B cell (primary cell): ENCODE measurements at regions not wholly inside any gene's neighbourhood (a gene's known extent, or its start where the extent isn't known, plus 50 kb on each side); places are given as distances from the start of the nearest gene placed in this dataset.
"Not testable (repeated sequence)": the region's sequence is repeated elsewhere in the genome, so short reads cannot be mapped to it uniquely, and the experiment has no call there.

Experiments used
- ATAC-seq: fragments of 200-7000 bp; cut with Tn5 transposase; one replicate; pipeline ENCODE4 v1.10.0; 2021; ENCODE audit warnings: low read depth, mild to moderate bottlenecking, moderate number of reproducible peaks, moderate library complexity
- CTCF ChIA-PET: fragments of 350-600 bp; sonication (Branson Sonifier 250); formaldehyde crosslinking; loops from one replicate; lab custom pipeline; 2021; ENCODE audit warnings: antibody characterized with exemption, inconsistent platforms; lab: Charles Lee
- POLR2A ChIA-PET: fragments of 350-600 bp; sonication (Branson Sonifier 250); formaldehyde crosslinking; loops from one replicate; lab custom pipeline; 2021; ENCODE audit warnings: antibody characterized with exemption; lab: Charles Lee
- DNase-seq: peaks from one replicate; pipeline ENCODE4 v3.0.0; 2013
- H2AFZ ChIP-seq: 2 replicates; pipeline ENCODE4 v1.6.1; 2012; ENCODE audit warnings: mild to moderate bottlenecking, low read depth, low read length; ENCODE audit not compliant: insufficient read depth, poor library complexity, severe bottlenecking
- H3K27ac ChIP-seq, 2 donors: 1 replicate in 1 of 2; 2 replicates in 1 of 2; pipeline ENCODE4 v1.5.1; 2012 to 2013; ENCODE audit warnings: low read length in 2 of 2, mild to moderate bottlenecking in 2 of 2, moderate library complexity in 1 of 2
- H3K27me3 ChIP-seq, 4 experiments: fragments of 200-600 bp in 1 of 4; sonication (generic) in 1 of 4; replicated peaks in 1 of 4; 1 replicate in 2 of 4; 2 replicates in 2 of 4; pipeline versions ENCODE4 v1.6.1 to v1.7.0; 2013 to 2016; ENCODE audit warnings: low read length in 3 of 4, mild to moderate bottlenecking in 2 of 4, mixed read lengths in 1 of 4, moderate library complexity in 1 of 4; ENCODE audit not compliant: insufficient read depth in 4 of 4, control insufficient read depth in 3 of 4; ENCODE audit errors: control extremely low read depth in 1 of 4
- H3K36me3 ChIP-seq, 2 experiments: replicated peaks in 1 of 2; 1 replicate in 1 of 2; 2 replicates in 1 of 2; pipeline versions ENCODE4 v1.6.1 to v1.7.1; 2013; ENCODE audit warnings: low read length in 1 of 2; ENCODE audit not compliant: insufficient read depth in 2 of 2, control insufficient read depth in 1 of 2; ENCODE audit errors: control extremely low read depth in 1 of 2, extremely low read depth in 1 of 2
- H3K4me1 ChIP-seq, 2 donors: fragments of 200-600 bp in 1 of 2; sonication (generic) in 1 of 2; 1 replicate in 1 of 2; 2 replicates in 1 of 2; pipeline versions ENCODE4 v1.5.1 to v1.6.1; 2013 to 2017; ENCODE audit warnings: low read length in 2 of 2; ENCODE audit not compliant: control insufficient read depth in 2 of 2, insufficient read depth in 2 of 2
- H3K4me2 ChIP-seq: replicated peaks from 2 replicates; pipeline ENCODE3; 2012; ENCODE audit warnings: mild to moderate bottlenecking, low read depth, low read length; ENCODE audit not compliant: poor library complexity, severe bottlenecking
- H3K4me3 ChIP-seq, 5 experiments: fragments of 200-600 bp in 1 of 5; sonication (generic) in 1 of 5; 1 replicate in 3 of 5; 2 replicates in 2 of 5; pipeline versions ENCODE4 v1.5.1 to v1.7.0; 2011 to 2016; ENCODE audit warnings: low read length in 4 of 5, mild to moderate bottlenecking in 4 of 5, low read depth in 2 of 5, control low read depth in 1 of 5, moderate library complexity in 1 of 5; ENCODE audit not compliant: insufficient read depth in 1 of 5; ENCODE audit errors: control extremely low read depth in 1 of 5, extremely low read depth in 1 of 5
- H3K79me2 ChIP-seq: fragments of 200-600 bp; sonication (generic); one replicate; pipeline ENCODE4 v1.6.0; 2016; ENCODE audit warnings: low read length; ENCODE audit not compliant: control insufficient read depth, insufficient read depth
- H3K9ac ChIP-seq: fragments of 200-600 bp; sonication (generic); 2 replicates; pipeline ENCODE4 v1.6.1; 2017; ENCODE audit warnings: mild to moderate bottlenecking, low read length, moderate library complexity
- H3K9me3 ChIP-seq, 3 donors: one replicate each; pipeline versions ENCODE4 v1.6.1 to v1.7.1; 2013; ENCODE audit warnings: low read length in 2 of 3; ENCODE audit not compliant: control insufficient read depth in 2 of 3, insufficient read depth in 1 of 3; ENCODE audit errors: control extremely low read depth in 1 of 3
- H4K20me1 ChIP-seq: 2 replicates; pipeline ENCODE4 v1.6.0; 2012; ENCODE audit warnings: mild to moderate bottlenecking, low read length; ENCODE audit not compliant: insufficient read depth, control insufficient read depth, poor library complexity, severe bottlenecking
- H3K27ac Mint-ChIP-seq: one replicate; pipeline ENCODE4 v1.8.0; 2021; ENCODE audit warnings: mixed read lengths
- H3K27me3 Mint-ChIP-seq: one replicate; pipeline ENCODE4 v1.8.0; 2021; ENCODE audit warnings: mixed read lengths
- H3K4me1 Mint-ChIP-seq: one replicate; pipeline ENCODE4 v1.8.0; 2021; ENCODE audit warnings: mixed read lengths
- H3K4me3 Mint-ChIP-seq: one replicate; pipeline ENCODE4 v1.8.0; 2021; ENCODE audit warnings: mixed read lengths
- H3K9me3 Mint-ChIP-seq: one replicate; pipeline ENCODE4 v1.8.0; 2022; ENCODE audit warnings: mixed read lengths; ENCODE audit not compliant: insufficient read depth
- EZH2 ChIP-seq: IDR thresholded peaks from 2 replicates; pipeline ENCODE4 v1.6.1; 2012; ENCODE audit warnings: borderline replicate concordance, low read depth, mild to moderate bottlenecking, moderate library complexity, low read length; ENCODE audit not compliant: insufficient read depth, poor library complexity, severe bottlenecking
- WGBS: methylation state at CpG from one replicate; pipeline ENCODE4 v1.1.5; 2013; ENCODE audit warnings: missing lambda C conversion rate; ENCODE audit not compliant: insufficient coverage; 5-methylcytosine and 5-hydroxymethylcytosine counted together
- intact Hi-C: fragments of 100-400 bp; cut with micrococcal nuclease; formaldehyde crosslinking; loops from one replicate; pipeline ENCODE4 v1.10.0; 2022
- TF ChIP-seq, protein P1 (sequence below): fragments of 200-600 bp; IDR thresholded peaks from one replicate; pipeline ENCODE4 v1.8.0; 2022; ENCODE audit warnings: antibody characterized with exemption, mild to moderate bottlenecking

DNA sequence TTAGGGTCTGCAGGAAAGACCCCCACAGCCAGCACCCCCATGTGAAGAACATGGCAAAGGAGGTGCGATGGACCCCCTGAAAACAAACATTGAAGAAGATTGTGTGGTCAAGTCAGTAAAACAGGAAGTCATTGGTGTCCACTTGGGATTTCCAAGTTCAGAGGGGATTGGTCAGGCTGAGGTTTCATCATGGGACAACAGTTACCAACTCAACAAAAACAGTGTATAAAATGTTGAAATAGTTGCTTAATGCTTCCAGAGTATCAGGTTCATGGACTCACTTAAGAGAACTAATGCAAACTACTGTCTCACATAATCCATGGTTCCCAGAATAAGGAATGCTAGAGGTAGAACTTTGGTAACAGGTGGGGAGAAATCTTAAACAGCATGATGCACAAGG is 115.8 kb downstream of the RBMY1A1 start:
- H3K27me3 Mint-ChIP-seq, result no peaks in the 10 kb centered on the region
- no peaks in the 10 kb centered on the region for H4K20me1 ChIP-seq
- intact Hi-C loops, result no loop called here

DNA sequence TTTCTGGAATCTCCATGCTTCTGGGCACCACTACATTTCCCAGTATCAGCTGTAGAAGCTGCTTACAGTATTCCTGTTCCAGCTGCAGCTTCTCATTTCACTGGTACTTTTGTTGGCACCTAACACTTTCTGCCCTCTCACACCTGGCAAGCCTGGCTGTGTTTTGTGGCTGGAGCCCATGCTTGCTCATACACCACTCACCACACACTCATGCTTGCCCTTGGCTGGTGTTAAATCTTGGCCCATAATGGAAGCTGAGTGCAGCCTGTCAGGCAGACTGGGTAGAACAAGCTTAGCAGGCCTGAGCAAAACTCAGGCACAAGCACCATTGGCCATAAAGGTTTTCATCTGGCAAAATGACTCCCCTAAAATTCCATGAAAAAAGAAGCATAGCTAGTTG is 124.4 kb downstream of the RBMY1A1 start:
- H3K36me3 ChIP-seq, H3K4me2 ChIP-seq, POLR2A ChIA-PET, H3K9me3 Mint-ChIP-seq, H3K27ac Mint-ChIP-seq, H3K27me3 Mint-ChIP-seq, H3K9ac ChIP-seq, CTCF ChIA-PET, intact Hi-C loops, H2AFZ ChIP-seq, H4K20me1 ChIP-seq, H3K4me1 Mint-ChIP-seq, DNase-seq, H3K79me2 ChIP-seq, H3K9me3 ChIP-seq, ATAC-seq, H3K4me3 Mint-ChIP-seq, H3K4me3 ChIP-seq, H3K27ac ChIP-seq, H3K27me3 ChIP-seq, H3K4me1 ChIP-seq: not testable (repeated sequence)

More for the DNA sequence above, 115.8 kb downstream of the RBMY1A1 start:
- Histone ChIP-seq H3K4me3 (no peak overlapping the region), H3K4me2 (no peak overlapping the region), H3K79me2 (no peaks in the 10 kb centered on the region), H2AFZ (no peak overlapping the region), H3K4me1 (no peaks in the 10 kb centered on the region), H3K27ac (no peak overlapping the region), H3K27me3 (no peaks in the 10 kb centered on the region), H3K36me3 (no peaks in the 10 kb centered on the region), H3K9me3 (no peaks in the 10 kb centered on the region), H3K9ac (no peak overlapping the region)
- ATAC-seq, result no peak
- Mint-ChIP-seq H3K9me3 (no peaks in the 10 kb centered on the region), H3K27ac (no peak overlapping the region), H3K4me3 (no peak overlapping the region), H3K4me1 (no peaks in the 10 kb centered on the region)
- POLR2A ChIA-PET, result no interaction called here
- WGBS, result no CpG with 5 or more reads among the region's 1 CpG
- no peak for DNase-seq
- CTCF ChIA-PET, result no interaction called here
- no peak for TF ChIP-seq EZH2
- TF ChIP-seq, protein P1, sequence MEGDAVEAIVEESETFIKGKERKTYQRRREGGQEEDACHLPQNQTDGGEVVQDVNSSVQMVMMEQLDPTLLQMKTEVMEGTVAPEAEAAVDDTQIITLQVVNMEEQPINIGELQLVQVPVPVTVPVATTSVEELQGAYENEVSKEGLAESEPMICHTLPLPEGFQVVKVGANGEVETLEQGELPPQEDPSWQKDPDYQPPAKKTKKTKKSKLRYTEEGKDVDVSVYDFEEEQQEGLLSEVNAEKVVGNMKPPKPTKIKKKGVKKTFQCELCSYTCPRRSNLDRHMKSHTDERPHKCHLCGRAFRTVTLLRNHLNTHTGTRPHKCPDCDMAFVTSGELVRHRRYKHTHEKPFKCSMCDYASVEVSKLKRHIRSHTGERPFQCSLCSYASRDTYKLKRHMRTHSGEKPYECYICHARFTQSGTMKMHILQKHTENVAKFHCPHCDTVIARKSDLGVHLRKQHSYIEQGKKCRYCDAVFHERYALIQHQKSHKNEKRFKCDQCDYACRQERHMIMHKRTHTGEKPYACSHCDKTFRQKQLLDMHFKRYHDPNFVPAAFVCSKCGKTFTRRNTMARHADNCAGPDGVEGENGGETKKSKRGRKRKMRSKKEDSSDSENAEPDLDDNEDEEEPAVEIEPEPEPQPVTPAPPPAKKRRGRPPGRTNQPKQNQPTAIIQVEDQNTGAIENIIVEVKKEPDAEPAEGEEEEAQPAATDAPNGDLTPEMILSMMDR, result no peak

DNA sequence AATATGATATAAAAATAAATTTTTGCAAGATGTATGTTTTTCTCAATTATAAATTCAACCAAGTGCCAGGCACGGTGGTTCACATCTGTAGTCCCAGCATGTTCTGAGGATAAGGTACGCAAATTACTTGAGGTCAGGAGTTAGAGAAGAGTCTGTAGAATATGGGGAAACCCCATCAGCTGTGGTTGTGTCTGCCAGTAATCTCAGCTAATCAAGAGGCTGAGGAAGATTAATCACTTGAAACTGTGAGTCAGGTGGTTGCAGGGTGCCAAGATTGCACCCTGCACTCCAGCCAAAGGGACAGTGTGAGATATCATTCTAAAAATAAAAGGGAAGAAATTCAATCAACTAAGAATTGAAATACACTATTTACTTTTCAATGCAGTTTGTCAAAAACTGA is 144.9 kb downstream of the RBMY1A1 start:
- H3K9me3 ChIP-seq, H3K27me3 Mint-ChIP-seq, H3K4me3 ChIP-seq, H3K27me3 ChIP-seq, H4K20me1 ChIP-seq, POLR2A ChIA-PET, H3K4me2 ChIP-seq, H3K9ac ChIP-seq, H3K27ac ChIP-seq, intact Hi-C loops, H2AFZ ChIP-seq, CTCF ChIA-PET, H3K4me1 Mint-ChIP-seq, H3K4me3 Mint-ChIP-seq, H3K9me3 Mint-ChIP-seq, H3K36me3 ChIP-seq, H3K27ac Mint-ChIP-seq, H3K4me1 ChIP-seq, H3K79me2 ChIP-seq: not testable (repeated sequence)
- DNase-seq (peak; percentile 8), ATAC-seq (peak; percentile 57)
- WGBS, result no CpG with 5 or more reads among the region's 2 CpGs
